GM10266 (cell line): ENCODE measurements at regions not wholly inside any gene's neighbourhood (a gene's known extent, or its start where the extent isn't known, plus 50 kb on each side); places are given as distances from the start of the nearest gene placed in this dataset.
"Not testable (repeated sequence)": the region's sequence is repeated elsewhere in the genome, so short reads cannot be mapped to it uniquely, and the experiment has no call there.

Experiments used
- DNase-seq: peaks from one replicate; pipeline ENCODE4 v3.0.0; 2012; ENCODE audit errors: extremely low spot score
- CTCF ChIP-seq: IDR thresholded peaks from 2 replicates; pipeline ENCODE4 v1.5.1; 2012; ENCODE audit warnings: mild to moderate bottlenecking, low read depth; ENCODE audit not compliant: control insufficient read depth, insufficient read depth; ENCODE audit errors: missing control alignments

- no peak for DNase-seq
- TF ChIP-seq CTCF, result no peak
Measured at GRCh38 chrX:44785652-44786051, 58.2 kb upstream of the DUSP21 start.

GRCh38 chrX:44784241-44784640 is 59.6 kb upstream of the DUSP21 start:
- no peak for TF ChIP-seq CTCF

GRCh38 chrX:44778254-44778653 is 65.6 kb upstream of the DUSP21 start:
- DNase-seq, result no peak
- TF ChIP-seq CTCF, result no peak

More at GRCh38 chrX:44784241-44784640, 59.6 kb upstream of the DUSP21 start:
- DNase-seq, result no peak

GRCh38 chrX:44775726-44776125 is 68.1 kb upstream of the DUSP21 start:
- TF ChIP-seq CTCF, result no peak

GRCh38 chrX:44774066-44774465 is 69.8 kb upstream of the DUSP21 start:
- not testable (repeated sequence) for DNase-seq

More at GRCh38 chrX:44775726-44776125, 68.1 kb upstream of the DUSP21 start:
- DNase-seq, result no peak

- TF ChIP-seq CTCF, result no peak
- no peak for DNase-seq
Measured at GRCh38 chrX:44770121-44770520, 73.7 kb upstream of the DUSP21 start.

GRCh38 chrX:44767308-44767707 is 76.5 kb upstream of the DUSP21 start:
- no peak for DNase-seq
- TF ChIP-seq CTCF, result no peak

GRCh38 chrX:44765556-44765955 is 78.3 kb upstream of the DUSP21 start:
- no peak for DNase-seq
- TF ChIP-seq CTCF, result no peak
